WTC11 (cell line): ENCODE measurements at regions not wholly inside any gene's neighbourhood (a gene's known extent, or its start where the extent isn't known, plus 50 kb on each side); places are given as distances from the start of the nearest gene placed in this dataset.
A peak's percentile ranks its signal among the peaks of the same experiment; 100 is the strongest.

Experiments
- ATAC-seq: fragments of 200-7000 bp; cut with Tn5 transposase; 2 replicates; pipeline ENCODE4 v1.10.0; 2021; ENCODE audit warnings: mild to moderate bottlenecking, moderate library complexity
- CTCF ChIA-PET: fragments of 300-600 bp; sonication (Branson Sonifier 250); formaldehyde crosslinking; loops from one replicate; lab custom pipeline; 2021; ENCODE audit warnings: antibody characterized with exemption; lab: Charles Lee
- POLR2A ChIA-PET: fragments of 350-600 bp; sonication (Branson Sonifier 250); formaldehyde crosslinking; loops from one replicate; lab custom pipeline; 2021; ENCODE audit warnings: antibody characterized with exemption; lab: Charles Lee
- DNase-seq: peaks from one replicate; pipeline ENCODE4 v3.0.0; 2021; ENCODE audit warnings: low spot score
- H3K27ac Mint-ChIP-seq: 2 replicates; pipeline ENCODE4 v1.8.0; 2021; ENCODE audit warnings: mixed read lengths
- H3K27me3 Mint-ChIP-seq: 2 replicates; pipeline ENCODE4 v1.8.0; 2021; ENCODE audit warnings: low read depth, mild to moderate bottlenecking, moderate library complexity, mixed read lengths
- H3K36me3 Mint-ChIP-seq: 2 replicates; pipeline ENCODE4 v1.8.0; 2021; ENCODE audit warnings: mixed read lengths
- H3K4me1 Mint-ChIP-seq: 2 replicates; pipeline ENCODE4 v1.8.0; 2022; ENCODE audit warnings: mixed read lengths
- H3K4me3 Mint-ChIP-seq: 2 replicates; pipeline ENCODE4 v1.8.0; 2021; ENCODE audit warnings: mild to moderate bottlenecking, moderate library complexity, mixed read lengths
- H3K9me3 Mint-ChIP-seq: 2 replicates; pipeline ENCODE4 v1.8.0; 2021; ENCODE audit warnings: mixed read lengths
- AFF4 ChIP-seq: sonication (generic); formaldehyde crosslinking; IDR thresholded peaks from 2 replicates; pipeline ENCODE4 v1.8.1; 2023; ENCODE audit warnings: mild to moderate bottlenecking, missing genetic modification reagents, borderline replicate concordance
- FOXJ3 ChIP-seq: sonication (generic); formaldehyde crosslinking; IDR thresholded peaks from 2 replicates; pipeline ENCODE4 v1.9.0; 2021; ENCODE audit warnings: missing genetic modification reagents, mild to moderate bottlenecking, borderline replicate concordance
- GABPB1 ChIP-seq: sonication (generic); formaldehyde crosslinking; IDR thresholded peaks from 2 replicates; pipeline ENCODE4 v1.8.1; 2023; ENCODE audit warnings: mild to moderate bottlenecking, missing genetic modification reagents
- GTF2I ChIP-seq: fragments of 250-450 bp; sonication (Bioruptor Pico); conservative IDR thresholded peaks from 2 replicates; pipeline ENCODE4 v1.4.0; 2021; ENCODE audit warnings: mild to moderate bottlenecking
- HMGXB4 ChIP-seq: sonication (generic); formaldehyde crosslinking; IDR thresholded peaks from 2 replicates; pipeline ENCODE4 v1.8.1; 2023; ENCODE audit warnings: mild to moderate bottlenecking, moderate library complexity, missing genetic modification reagents
- IRF2 ChIP-seq: sonication (generic); formaldehyde crosslinking; IDR thresholded peaks from 2 replicates; pipeline ENCODE4 v1.8.0; 2022; ENCODE audit warnings: low read depth, missing genetic modification reagents, borderline replicate concordance
- NFE2L1 ChIP-seq: sonication (generic); formaldehyde crosslinking; IDR thresholded peaks from 2 replicates; pipeline ENCODE4 v1.8.1; 2023; ENCODE audit warnings: missing genetic modification reagents
- OVOL2 ChIP-seq: fragments of 250-450 bp; sonication (Bioruptor Pico); IDR thresholded peaks from 2 replicates; pipeline ENCODE4 v1.9.0; 2021; ENCODE audit warnings: mild to moderate bottlenecking, borderline replicate concordance
- SMAD3 ChIP-seq: sonication (generic); formaldehyde crosslinking; IDR thresholded peaks from 2 replicates; pipeline ENCODE4 v1.8.0; 2022; ENCODE audit warnings: missing genetic modification reagents, mild to moderate bottlenecking, borderline replicate concordance
- TP53 ChIP-seq: sonication (generic); formaldehyde crosslinking; IDR thresholded peaks from 2 replicates; pipeline ENCODE4 v1.8.1; 2023; ENCODE audit warnings: mild to moderate bottlenecking, missing genetic modification reagents
- ZNF263 ChIP-seq: sonication (generic); formaldehyde crosslinking; IDR thresholded peaks from 2 replicates; pipeline ENCODE4 v1.8.1; 2022; ENCODE audit warnings: low read depth, mild to moderate bottlenecking, moderate library complexity, missing genetic modification reagents
- ZSCAN18 ChIP-seq: fragments of 250-450 bp; sonication (Bioruptor Pico); IDR thresholded peaks from 2 replicates; pipeline ENCODE4 v2.1.2; 2022; ENCODE audit warnings: mild to moderate bottlenecking, moderate library complexity

GRCh38 chr2:8624855-8625398 lies 56.9 kb upstream of the ID2 start (continued):
- TF ChIP-seq AFF4 (CRISPR knock-in tag), result no peak
- no peak for TF ChIP-seq HMGXB4 (CRISPR knock-in tag)
- no peak for TF ChIP-seq ZSCAN18
- no peak for TF ChIP-seq IRF2 (CRISPR knock-in tag)

- POLR2A ChIA-PET, result no interaction called here
- peaks cover 11% of the 10 kb centered on the region for H3K4me1 Mint-ChIP-seq
- CTCF ChIA-PET, result no interaction called here
- no peak for DNase-seq
- no peak overlapping the region for H3K4me3 Mint-ChIP-seq
- ATAC-seq, result no peak
- no peak for TF ChIP-seq ZNF263
- TF ChIP-seq GABPB1 (CRISPR knock-in tag), result 0 out of 2 replicates have a peak, but pooled peaks have one; percentile 18
- no peaks in the 10 kb centered on the region for H3K36me3 Mint-ChIP-seq
- H3K9me3 Mint-ChIP-seq, result no peaks in the 10 kb centered on the region
- H3K27ac Mint-ChIP-seq, result no peak overlapping the region
- H3K27me3 Mint-ChIP-seq, result no peaks in the 10 kb centered on the region
Observed at GRCh38 chr2:8625399-8626300, 56.2 kb upstream of the ID2 start.

- ChIA-PET CTCF (no interaction called here), POLR2A (no interaction called here)
- no peaks in the 10 kb centered on the region for H3K27me3 Mint-ChIP-seq
- DNase-seq, result no peak
- no peak for ATAC-seq
- peaks cover 11% of the 10 kb centered on the region for H3K4me1 Mint-ChIP-seq
- no peak overlapping the region for H3K4me3 Mint-ChIP-seq
- no peaks in the 10 kb centered on the region for H3K36me3 Mint-ChIP-seq
- no peak overlapping the region for H3K27ac Mint-ChIP-seq
- no peak for TF ChIP-seq OVOL2 (CRISPR knock-in tag)
- TF ChIP-seq SMAD3, result no peak
- no peak for TF ChIP-seq TP53 (CRISPR knock-in tag)
- no peak for TF ChIP-seq FOXJ3
- no peak for TF ChIP-seq NFE2L1 (CRISPR knock-in tag)
- no peaks in the 10 kb centered on the region for H3K9me3 Mint-ChIP-seq
Observed at GRCh38 chr2:8626572-8626971, 55.3 kb upstream of the ID2 start.

- ChIA-PET CTCF (no interaction called here), POLR2A (no interaction called here)
- no peaks in the 10 kb centered on the region for H3K9me3 Mint-ChIP-seq
- no peak overlapping the region for H3K27ac Mint-ChIP-seq
- DNase-seq (no peak), ATAC-seq (no peak; the same call in 1 of the 2 replicates)
- TF ChIP-seq GTF2I (CRISPR knock-in tag) (no peak), GABPB1 (CRISPR knock-in tag) (peak; percentile 82)
- no peaks in the 10 kb centered on the region for H3K36me3 Mint-ChIP-seq
- H3K4me1 Mint-ChIP-seq, result peaks cover 11% of the 10 kb centered on the region
- no peaks in the 10 kb centered on the region for H3K27me3 Mint-ChIP-seq
- no peak overlapping the region for H3K4me3 Mint-ChIP-seq
Observed at GRCh38 chr2:8627019-8627691, 54.7 kb upstream of the ID2 start.
